Stomach (tissue), 4 donors: ENCODE measurements at regions not wholly inside any gene's neighbourhood (a gene's known extent, or its start where the extent isn't known, plus 50 kb on each side); places are given as distances from the start of the nearest gene placed in this dataset.

ENCODE experiments used
- CTCF ChIP-seq, 7 experiments: fragments of 450-650 bp in 4 of 7; fragments of 200-600 bp in 3 of 7; sonication (generic) in 3 of 7; IDR thresholded peaks; one replicate each; pipeline ENCODE4 v1.5.1; 2016 to 2019; ENCODE audit warnings: antibody characterized with exemption in 7 of 7, control low read depth in 2 of 7, mild to moderate bottlenecking in 1 of 7
- POLR2A ChIP-seq, 4 donors: fragments of 450-650 bp; IDR thresholded peaks; one replicate each; pipeline ENCODE4 v1.6.1; 2016; ENCODE audit warnings: antibody characterized with exemption in 4 of 4, control low read depth in 2 of 4, mild to moderate bottlenecking in 1 of 4, moderate library complexity in 1 of 4
- POLR2AphosphoS5 ChIP-seq, 3 donors: sonication (generic); formaldehyde crosslinking; IDR thresholded peaks; one replicate each; pipeline ENCODE4 v1.6.1; 2016; ENCODE audit warnings: antibody characterized with exemption in 3 of 3

GRCh38 chr15:99907698-99908097 is 174.5 kb upstream of the LYSMD4 start:
- TF ChIP-seq CTCF (IDR thresholded peaks at IDR 0.05) (no peak), POLR2AphosphoS5 (IDR thresholded peaks at IDR 0.05) (no peak), POLR2A (IDR thresholded peaks at IDR 0.05) (no peak)
